ENCODE measurements at regions not wholly inside any gene's neighbourhood (a gene's known extent, or its start where the extent isn't known, plus 50 kb on each side); places are given as distances from the start of the nearest gene placed in this dataset.

- no peak for TF ChIP-seq CTCF (IDR thresholded peaks at IDR 0.05)
- TF ChIP-seq EZH2 (IDR thresholded peaks at IDR 0.05; ENCODE audit: borderline replicate concordance, insufficient read depth, low read depth, low read length, poor library complexity, severe bottlenecking): no peak
Measured at GRCh38 chr2:216923706-216924105, 63.8 kb upstream of the TNP1 start.
